ENCODE measurements at regions not wholly inside any gene's neighbourhood (a gene's known extent, or its start where the extent isn't known, plus 50 kb on each side); places are given as distances from the start of the nearest gene placed in this dataset.

- Mint-ChIP-seq H3K9me3 (ENCODE audit: low read depth) (no peaks in the 10 kb centered on the region), H3K27ac (no peak overlapping the region)
Measured at GRCh38 chr14:34252227-34252626, 209.8 kb downstream of the SPTSSA start.

GRCh38 chr14:34251662-34252061, 210.4 kb downstream of the SPTSSA start:
- H3K9me3 Mint-ChIP-seq (ENCODE audit: low read depth), result no peaks in the 10 kb centered on the region
- H3K36me3 Mint-ChIP-seq, result no peaks in the 10 kb centered on the region
- peaks cover 8% of the 10 kb centered on the region for H3K27me3 Mint-ChIP-seq
- no peak overlapping the region for H3K27ac Mint-ChIP-seq
- H3K4me1 Mint-ChIP-seq (ENCODE audit: low read depth), result no peaks in the 10 kb centered on the region
- no peak overlapping the region for H3K4me3 Mint-ChIP-seq

More at GRCh38 chr14:34252227-34252626, 209.8 kb downstream of the SPTSSA start:
- Mint-ChIP-seq H3K36me3 (no peaks in the 10 kb centered on the region), H3K4me1 (ENCODE audit: low read depth) (no peaks in the 10 kb centered on the region), H3K27me3 (peaks cover 8% of the 10 kb centered on the region), H3K4me3 (no peak overlapping the region)

- Mint-ChIP-seq H3K27me3 (peaks cover 11% of the 10 kb centered on the region), H3K4me1 (ENCODE audit: low read depth) (no peaks in the 10 kb centered on the region), H3K4me3 (no peak overlapping the region), H3K36me3 (no peaks in the 10 kb centered on the region), H3K27ac (no peak overlapping the region), H3K9me3 (ENCODE audit: low read depth) (no peaks in the 10 kb centered on the region)
Measured at GRCh38 chr14:34250959-34251358, 211.1 kb downstream of the SPTSSA start.

GRCh38 chr14:34247605-34248004, 214.4 kb downstream of the SPTSSA start:
- Mint-ChIP-seq H3K9me3 (ENCODE audit: low read depth) (no peaks in the 10 kb centered on the region), H3K27ac (no peak overlapping the region), H3K4me1 (ENCODE audit: low read depth) (no peaks in the 10 kb centered on the region), H3K36me3 (no peaks in the 10 kb centered on the region), H3K4me3 (no peak overlapping the region), H3K27me3 (peaks cover 10% of the 10 kb centered on the region)

GRCh38 chr14:34246206-34246605, 215.8 kb downstream of the SPTSSA start:
- Mint-ChIP-seq H3K9me3 (ENCODE audit: low read depth) (no peaks in the 10 kb centered on the region), H3K36me3 (no peaks in the 10 kb centered on the region), H3K27me3 (peaks cover 9% of the 10 kb centered on the region), H3K4me1 (ENCODE audit: low read depth) (no peaks in the 10 kb centered on the region), H3K4me3 (no peak overlapping the region), H3K27ac (no peak overlapping the region)

DNA sequence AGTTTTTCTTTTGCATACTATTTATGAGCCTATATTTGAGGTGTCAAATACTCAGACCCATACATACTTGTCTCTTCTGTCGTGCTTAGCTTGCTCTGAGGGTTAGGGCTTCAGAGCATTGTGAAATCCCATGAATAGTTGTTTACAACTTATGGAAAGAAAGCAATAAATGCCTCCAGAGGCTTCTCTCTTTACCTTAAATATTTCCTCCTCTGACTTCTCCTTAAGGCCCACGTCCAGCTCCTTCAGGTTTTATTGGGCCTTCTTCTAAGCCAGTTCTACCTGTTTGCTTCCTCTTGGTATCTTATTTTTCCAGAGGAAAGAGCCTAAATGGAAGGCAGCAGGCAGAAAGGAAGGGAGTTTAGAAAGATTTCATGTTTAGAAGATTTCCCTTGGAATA, 218.6 kb downstream of the SPTSSA start:
- no peaks in the 10 kb centered on the region for H3K9me3 Mint-ChIP-seq (ENCODE audit: low read depth)
- no peak overlapping the region for H3K4me3 Mint-ChIP-seq
- H3K27me3 Mint-ChIP-seq, result peaks cover 7% of the 10 kb centered on the region
- H3K4me1 Mint-ChIP-seq (ENCODE audit: low read depth), result no peaks in the 10 kb centered on the region
- H3K27ac Mint-ChIP-seq, result no peak overlapping the region
- no peaks in the 10 kb centered on the region for H3K36me3 Mint-ChIP-seq

DNA sequence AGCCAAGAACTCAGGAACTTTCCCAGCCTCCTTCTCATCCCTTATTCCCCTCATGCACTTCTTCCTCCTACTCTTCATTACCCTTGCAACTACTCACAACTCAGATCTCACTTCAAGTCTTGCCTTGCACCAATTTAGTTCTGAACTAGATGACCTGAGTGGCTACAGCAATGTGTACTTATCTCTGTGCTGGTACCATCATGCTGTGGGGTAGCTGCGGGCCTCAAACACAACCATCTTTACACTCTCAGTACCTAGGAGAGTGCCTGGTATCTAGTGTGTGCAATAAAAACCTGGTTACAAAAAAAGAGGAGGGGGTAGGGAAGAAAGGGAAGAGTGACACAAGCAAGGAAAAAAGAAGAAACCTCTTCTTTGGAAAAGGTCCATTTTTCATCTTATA, 219.0 kb downstream of the SPTSSA start:
- no peak overlapping the region for H3K27ac Mint-ChIP-seq
- no peaks in the 10 kb centered on the region for H3K36me3 Mint-ChIP-seq
- no peaks in the 10 kb centered on the region for H3K9me3 Mint-ChIP-seq (ENCODE audit: low read depth)
- H3K4me1 Mint-ChIP-seq (ENCODE audit: low read depth), result no peaks in the 10 kb centered on the region
- no peak overlapping the region for H3K4me3 Mint-ChIP-seq
- peaks cover 7% of the 10 kb centered on the region for H3K27me3 Mint-ChIP-seq

- Mint-ChIP-seq H3K27me3 (peaks cover 4% of the 10 kb centered on the region), H3K36me3 (no peaks in the 10 kb centered on the region), H3K9me3 (ENCODE audit: low read depth) (no peaks in the 10 kb centered on the region), H3K4me3 (no peak overlapping the region), H3K27ac (no peak overlapping the region), H3K4me1 (ENCODE audit: low read depth) (no peaks in the 10 kb centered on the region)
Measured at GRCh38 chr14:34241185-34241711, 220.8 kb downstream of the SPTSSA start.

GRCh38 chr14:34238610-34239009, 223.4 kb downstream of the SPTSSA start:
- H3K4me3 Mint-ChIP-seq, result no peak overlapping the region
- no peaks in the 10 kb centered on the region for H3K36me3 Mint-ChIP-seq
- H3K9me3 Mint-ChIP-seq (ENCODE audit: low read depth), result no peaks in the 10 kb centered on the region
- peaks cover 4% of the 10 kb centered on the region for H3K27me3 Mint-ChIP-seq
- no peak overlapping the region for H3K27ac Mint-ChIP-seq
- no peaks in the 10 kb centered on the region for H3K4me1 Mint-ChIP-seq (ENCODE audit: low read depth)

DNA sequence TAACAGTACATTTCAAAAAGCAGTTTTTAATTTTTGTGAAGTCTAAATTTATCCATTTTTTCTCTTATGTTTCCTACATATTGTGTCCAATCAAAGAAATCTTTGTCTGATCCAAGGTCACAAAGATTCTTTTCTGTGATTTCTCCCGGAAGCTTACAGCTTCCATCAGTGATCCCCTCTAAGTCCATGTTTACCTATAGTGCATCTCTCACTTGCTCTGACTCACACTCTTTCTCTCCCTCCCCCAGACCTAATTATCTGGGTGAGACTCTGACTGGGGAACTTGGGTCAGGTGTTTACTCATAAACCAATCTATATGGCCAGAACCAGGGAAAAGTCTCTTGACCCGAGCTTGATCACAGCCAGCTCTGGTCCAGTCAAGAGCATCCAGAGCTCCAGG, 224.4 kb downstream of the SPTSSA start:
- no peak overlapping the region for H3K4me3 Mint-ChIP-seq
- H3K4me1 Mint-ChIP-seq (ENCODE audit: low read depth), result no peaks in the 10 kb centered on the region
- no peaks in the 10 kb centered on the region for H3K36me3 Mint-ChIP-seq
- peaks cover 4% of the 10 kb centered on the region for H3K27me3 Mint-ChIP-seq
- H3K9me3 Mint-ChIP-seq (ENCODE audit: low read depth), result no peaks in the 10 kb centered on the region
- H3K27ac Mint-ChIP-seq, result no peak overlapping the region

DNA sequence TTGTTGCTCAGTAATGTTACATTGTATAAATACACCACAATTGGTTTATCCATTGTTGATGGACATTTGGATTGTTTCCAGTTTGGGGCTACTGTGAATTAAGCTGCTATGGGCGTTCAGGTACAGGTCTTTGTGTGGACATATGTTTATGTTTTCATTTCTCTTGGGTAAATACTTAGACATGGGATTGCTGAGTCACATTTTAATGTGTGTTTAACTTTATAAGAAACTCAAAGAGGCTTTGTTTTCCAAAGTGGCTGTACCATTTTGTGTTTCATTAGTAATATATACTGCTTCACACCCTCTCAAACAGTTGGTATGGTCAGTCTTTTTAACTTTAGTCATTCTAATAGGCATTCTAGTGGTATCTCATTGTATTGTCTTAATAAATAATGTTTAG, 225.0 kb downstream of the SPTSSA start:
- H3K36me3 Mint-ChIP-seq, result no peaks in the 10 kb centered on the region
- H3K27me3 Mint-ChIP-seq, result peaks cover 4% of the 10 kb centered on the region
- no peak overlapping the region for H3K27ac Mint-ChIP-seq
- no peaks in the 10 kb centered on the region for H3K9me3 Mint-ChIP-seq (ENCODE audit: low read depth)
- no peak overlapping the region for H3K4me3 Mint-ChIP-seq
- no peaks in the 10 kb centered on the region for H3K4me1 Mint-ChIP-seq (ENCODE audit: low read depth)

DNA sequence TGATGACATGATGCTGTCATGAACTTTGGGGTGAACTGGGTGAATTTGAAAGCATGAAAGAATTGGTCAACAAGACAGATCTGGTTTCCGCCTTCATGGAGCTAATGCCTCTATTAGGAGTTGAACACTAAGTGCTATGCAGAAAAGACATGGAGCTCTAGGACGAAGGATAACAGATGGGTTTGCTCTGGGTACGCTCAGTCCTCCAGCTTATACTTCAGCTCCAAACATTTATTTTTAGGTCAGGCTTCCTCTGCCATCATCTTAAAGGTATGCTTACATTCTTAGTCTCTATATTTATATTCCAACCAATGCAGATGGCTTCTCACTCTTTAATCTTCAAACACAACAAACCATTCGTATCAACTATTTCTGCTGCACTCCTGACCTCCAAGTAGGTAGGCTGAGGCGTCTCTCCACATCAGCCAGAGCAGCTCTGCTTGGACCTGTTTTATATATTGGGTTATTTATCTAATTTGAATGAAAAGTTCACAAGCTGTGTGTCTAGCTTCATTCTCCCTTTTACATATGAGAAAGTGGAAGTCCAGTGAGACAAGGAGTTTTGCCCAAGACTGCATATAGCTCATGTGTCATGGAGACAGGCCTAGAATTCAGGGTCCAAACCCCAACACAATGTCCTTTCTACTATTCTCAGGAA, 226.3 kb downstream of the SPTSSA start:
- Mint-ChIP-seq H3K4me1 (ENCODE audit: low read depth) (no peaks in the 10 kb centered on the region), H3K27me3 (peaks cover 1% of the 10 kb centered on the region), H3K9me3 (ENCODE audit: low read depth) (no peaks in the 10 kb centered on the region), H3K36me3 (no peaks in the 10 kb centered on the region), H3K27ac (no peak overlapping the region), H3K4me3 (no peak overlapping the region)

DNA sequence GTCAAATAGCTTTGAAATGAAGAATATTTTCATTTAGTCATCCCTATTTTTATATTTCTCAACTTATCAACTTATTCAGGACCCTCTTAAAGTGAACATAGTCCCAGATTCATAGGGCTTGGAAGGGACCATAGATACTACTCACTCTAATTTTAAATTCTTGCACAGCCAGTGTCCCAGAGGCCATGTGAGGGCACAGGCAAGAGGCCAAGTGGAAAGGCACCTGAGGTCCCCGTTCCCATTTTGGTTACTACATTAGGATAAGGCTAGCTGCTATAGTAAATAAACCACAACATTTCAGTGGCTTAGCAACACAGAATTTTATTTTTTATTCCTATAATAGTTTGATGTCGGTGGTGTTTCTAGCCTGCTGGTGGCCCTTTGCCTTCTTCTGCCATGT, 227.8 kb downstream of the SPTSSA start:
- H3K4me3 Mint-ChIP-seq, result no peak overlapping the region

GRCh38 chr14:34233619-34234018, 228.4 kb downstream of the SPTSSA start:
- Mint-ChIP-seq H3K27me3 (peaks cover 2% of the 10 kb centered on the region), H3K4me1 (ENCODE audit: low read depth) (no peaks in the 10 kb centered on the region), H3K9me3 (ENCODE audit: low read depth) (no peaks in the 10 kb centered on the region), H3K27ac (no peak overlapping the region), H3K4me3 (no peak overlapping the region), H3K36me3 (no peaks in the 10 kb centered on the region)

More for the DNA sequence above, 227.8 kb downstream of the SPTSSA start:
- Mint-ChIP-seq H3K9me3 (ENCODE audit: low read depth) (no peaks in the 10 kb centered on the region), H3K27me3 (peaks cover 2% of the 10 kb centered on the region), H3K27ac (no peak overlapping the region), H3K4me1 (ENCODE audit: low read depth) (no peaks in the 10 kb centered on the region), H3K36me3 (no peaks in the 10 kb centered on the region)

DNA sequence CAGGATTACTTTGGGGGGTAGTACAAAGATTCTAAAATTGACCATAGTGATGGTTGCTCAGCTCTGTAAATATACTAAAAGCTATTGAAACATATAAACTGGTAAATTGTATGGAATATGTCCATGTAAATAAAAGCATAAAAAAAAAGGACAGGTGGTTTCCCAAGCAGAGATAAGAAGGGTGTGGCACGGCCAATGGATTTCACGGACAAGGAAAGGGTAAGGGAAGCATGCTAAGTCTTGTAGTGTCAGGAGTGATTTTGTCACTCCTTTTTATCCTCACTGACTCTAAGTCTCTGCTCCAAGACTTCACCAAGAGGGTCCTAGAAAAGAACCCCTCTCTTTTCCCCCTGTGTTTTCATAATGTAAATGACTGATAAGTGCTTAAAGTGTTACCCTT, 229.2 kb downstream of the SPTSSA start:
- H3K27me3 Mint-ChIP-seq, result peaks cover 3% of the 10 kb centered on the region
- no peaks in the 10 kb centered on the region for H3K4me1 Mint-ChIP-seq (ENCODE audit: low read depth)
- no peaks in the 10 kb centered on the region for H3K9me3 Mint-ChIP-seq (ENCODE audit: low read depth)
- H3K36me3 Mint-ChIP-seq, result no peaks in the 10 kb centered on the region
- H3K4me3 Mint-ChIP-seq, result no peak overlapping the region
- no peak overlapping the region for H3K27ac Mint-ChIP-seq

GRCh38 chr14:34231626-34232025, 230.4 kb downstream of the SPTSSA start:
- no peaks in the 10 kb centered on the region for H3K36me3 Mint-ChIP-seq
- H3K4me1 Mint-ChIP-seq (ENCODE audit: low read depth), result no peaks in the 10 kb centered on the region
- no peak overlapping the region for H3K4me3 Mint-ChIP-seq
- no peaks in the 10 kb centered on the region for H3K9me3 Mint-ChIP-seq (ENCODE audit: low read depth)
- peaks cover 4% of the 10 kb centered on the region for H3K27me3 Mint-ChIP-seq
- no peak overlapping the region for H3K27ac Mint-ChIP-seq
